T-helper 2 cell treated with Interferon-gamma antibody and Interleukin-4, amounts not matched to agents 5 μg/mL and 100 μg/mL, for 36 hours (primary cell): ENCODE measurements at regions not wholly inside any gene's neighbourhood (a gene's known extent, or its start where the extent isn't known, plus 50 kb on each side); places are given as distances from the start of the nearest gene placed in this dataset.

ENCODE experiments used
- DNase-seq: peaks from one replicate; pipeline ENCODE4 v3.0.0; 2021; ENCODE audit warnings: low spot score
- H3K27ac Mint-ChIP-seq: one replicate; pipeline ENCODE4 v1.8.0; 2021; ENCODE audit warnings: mild to moderate bottlenecking, mixed read lengths
- H3K27me3 Mint-ChIP-seq: one replicate; pipeline ENCODE4 v1.8.0; 2021; ENCODE audit warnings: low read depth, mixed read lengths
- H3K36me3 Mint-ChIP-seq: one replicate; pipeline ENCODE4 v1.8.0; 2021; ENCODE audit warnings: low read depth, mixed read lengths
- H3K4me1 Mint-ChIP-seq: one replicate; pipeline ENCODE4 v1.8.0; 2021; ENCODE audit warnings: low read depth, mixed read lengths
- H3K4me3 Mint-ChIP-seq: one replicate; pipeline ENCODE4 v1.8.0; 2022; ENCODE audit warnings: mild to moderate bottlenecking, moderate library complexity, mixed read lengths
- H3K9me3 Mint-ChIP-seq: one replicate; pipeline ENCODE4 v1.8.0; 2021; ENCODE audit warnings: mixed read lengths

GRCh38 chr3:178313716-178314115, 222.5 kb upstream of the KCNMB2 start:
- Mint-ChIP-seq H3K27ac (no peak overlapping the region), H3K4me1 (no peaks in the 10 kb centered on the region), H3K36me3 (no peaks in the 10 kb centered on the region), H3K4me3 (no peak overlapping the region), H3K27me3 (no peaks in the 10 kb centered on the region), H3K9me3 (no peaks in the 10 kb centered on the region)
- no peak for DNase-seq

GRCh38 chr3:178318340-178318739, 217.9 kb upstream of the KCNMB2 start:
- Mint-ChIP-seq H3K9me3 (no peaks in the 10 kb centered on the region), H3K27ac (no peak overlapping the region), H3K36me3 (no peaks in the 10 kb centered on the region), H3K4me3 (no peak overlapping the region), H3K27me3 (no peaks in the 10 kb centered on the region), H3K4me1 (no peaks in the 10 kb centered on the region)
- DNase-seq: no peak

GRCh38 chr3:178318941-178319816, 217.1 kb upstream of the KCNMB2 start:
- no peak overlapping the region for H3K4me3 Mint-ChIP-seq
- H3K9me3 Mint-ChIP-seq: no peaks in the 10 kb centered on the region
- no peaks in the 10 kb centered on the region for H3K4me1 Mint-ChIP-seq
- no peak overlapping the region for H3K27ac Mint-ChIP-seq
- H3K36me3 Mint-ChIP-seq: no peaks in the 10 kb centered on the region
- DNase-seq: no peak
- H3K27me3 Mint-ChIP-seq: no peaks in the 10 kb centered on the region

- Mint-ChIP-seq H3K4me3 (no peak overlapping the region), H3K4me1 (no peaks in the 10 kb centered on the region), H3K27me3 (no peaks in the 10 kb centered on the region), H3K27ac (no peak overlapping the region), H3K9me3 (no peaks in the 10 kb centered on the region), H3K36me3 (no peaks in the 10 kb centered on the region)
- no peak for DNase-seq
These were observed 215.5 kb upstream of the KCNMB2 start for GRCh38 chr3:178320456-178321351.

GRCh38 chr3:178324356-178324755, 211.9 kb upstream of the KCNMB2 start:
- no peaks in the 10 kb centered on the region for H3K4me1 Mint-ChIP-seq

GRCh38 chr3:178325330-178325729, 210.9 kb upstream of the KCNMB2 start:
- H3K9me3 Mint-ChIP-seq: no peaks in the 10 kb centered on the region
- DNase-seq: no peak
- H3K27me3 Mint-ChIP-seq: no peaks in the 10 kb centered on the region
- no peaks in the 10 kb centered on the region for H3K36me3 Mint-ChIP-seq
- no peak overlapping the region for H3K4me3 Mint-ChIP-seq
- H3K27ac Mint-ChIP-seq: no peak overlapping the region
- no peaks in the 10 kb centered on the region for H3K4me1 Mint-ChIP-seq

More at GRCh38 chr3:178324356-178324755, 211.9 kb upstream of the KCNMB2 start:
- H3K27ac Mint-ChIP-seq: no peak overlapping the region
- DNase-seq: no peak
- no peaks in the 10 kb centered on the region for H3K9me3 Mint-ChIP-seq
- H3K36me3 Mint-ChIP-seq: no peaks in the 10 kb centered on the region
- no peaks in the 10 kb centered on the region for H3K27me3 Mint-ChIP-seq
- H3K4me3 Mint-ChIP-seq: no peak overlapping the region

- Mint-ChIP-seq H3K27ac (no peak overlapping the region), H3K27me3 (no peaks in the 10 kb centered on the region), H3K4me3 (no peak overlapping the region), H3K36me3 (no peaks in the 10 kb centered on the region), H3K9me3 (no peaks in the 10 kb centered on the region), H3K4me1 (no peaks in the 10 kb centered on the region)
- DNase-seq: no peak
These were observed 206.3 kb upstream of the KCNMB2 start for GRCh38 chr3:178329936-178330335.

- Mint-ChIP-seq H3K36me3 (no peaks in the 10 kb centered on the region), H3K27me3 (no peaks in the 10 kb centered on the region), H3K4me1 (no peaks in the 10 kb centered on the region), H3K27ac (no peak overlapping the region), H3K9me3 (no peaks in the 10 kb centered on the region), H3K4me3 (no peak overlapping the region)
- no peak for DNase-seq
These were observed 202.0 kb upstream of the KCNMB2 start for GRCh38 chr3:178334239-178334638.

GRCh38 chr3:178336336-178336735, 199.9 kb upstream of the KCNMB2 start:
- Mint-ChIP-seq H3K27me3 (no peaks in the 10 kb centered on the region), H3K9me3 (no peaks in the 10 kb centered on the region), H3K4me3 (no peak overlapping the region), H3K4me1 (no peaks in the 10 kb centered on the region), H3K27ac (no peak overlapping the region), H3K36me3 (no peaks in the 10 kb centered on the region)
- no peak for DNase-seq

- no peaks in the 10 kb centered on the region for H3K27me3 Mint-ChIP-seq
These were observed 195.7 kb upstream of the KCNMB2 start for GRCh38 chr3:178340506-178340905.

GRCh38 chr3:178341636-178342035, 194.6 kb upstream of the KCNMB2 start:
- Mint-ChIP-seq H3K4me1 (no peaks in the 10 kb centered on the region), H3K9me3 (no peaks in the 10 kb centered on the region), H3K36me3 (no peaks in the 10 kb centered on the region), H3K27me3 (no peaks in the 10 kb centered on the region), H3K4me3 (no peak overlapping the region), H3K27ac (no peak overlapping the region)
- DNase-seq: no peak

More at GRCh38 chr3:178340506-178340905, 195.7 kb upstream of the KCNMB2 start:
- no peak overlapping the region for H3K27ac Mint-ChIP-seq
- no peak for DNase-seq
- H3K9me3 Mint-ChIP-seq: no peaks in the 10 kb centered on the region
- H3K4me3 Mint-ChIP-seq: no peak overlapping the region
- no peaks in the 10 kb centered on the region for H3K4me1 Mint-ChIP-seq
- no peaks in the 10 kb centered on the region for H3K36me3 Mint-ChIP-seq

GRCh38 chr3:178342111-178342510, 194.1 kb upstream of the KCNMB2 start:
- Mint-ChIP-seq H3K27me3 (no peaks in the 10 kb centered on the region), H3K36me3 (no peaks in the 10 kb centered on the region), H3K9me3 (no peaks in the 10 kb centered on the region), H3K4me3 (no peak overlapping the region), H3K4me1 (no peaks in the 10 kb centered on the region), H3K27ac (no peak overlapping the region)
- no peak for DNase-seq

- Mint-ChIP-seq H3K27ac (no peak overlapping the region), H3K9me3 (no peaks in the 10 kb centered on the region), H3K4me3 (no peak overlapping the region), H3K4me1 (no peaks in the 10 kb centered on the region), H3K27me3 (no peaks in the 10 kb centered on the region), H3K36me3 (no peaks in the 10 kb centered on the region)
- DNase-seq: no peak
These were observed 192.7 kb upstream of the KCNMB2 start for GRCh38 chr3:178343433-178344038.

GRCh38 chr3:178345944-178346343, 190.3 kb upstream of the KCNMB2 start:
- Mint-ChIP-seq H3K27me3 (no peaks in the 10 kb centered on the region), H3K4me3 (no peak overlapping the region), H3K4me1 (no peaks in the 10 kb centered on the region), H3K9me3 (no peaks in the 10 kb centered on the region), H3K36me3 (no peaks in the 10 kb centered on the region), H3K27ac (no peak overlapping the region)
- DNase-seq: no peak
